CD8-positive, alpha-beta memory T cell (primary cell): ENCODE measurements at regions not wholly inside any gene's neighbourhood (a gene's known extent, or its start where the extent isn't known, plus 50 kb on each side); places are given as distances from the start of the nearest gene placed in this dataset.
"Not testable (repeated sequence)": the region's sequence is repeated elsewhere in the genome, so short reads cannot be mapped to it uniquely, and the experiment has no call there.

Experiments
- CTCF ChIA-PET: fragments of 350-600 bp; sonication (Branson Sonifier 250); formaldehyde crosslinking; loops from one replicate; lab custom pipeline; 2021; ENCODE audit warnings: antibody characterized with exemption; lab: Charles Lee
- POLR2A ChIA-PET: fragments of 350-600 bp; sonication (Branson Sonifier 250); formaldehyde crosslinking; loops from one replicate; lab custom pipeline; 2021; ENCODE audit warnings: antibody characterized with exemption; lab: Charles Lee
- DNase-seq, 5 donors: peaks; one replicate each; pipeline versions ENCODE4 v3.0.0 to v3.0.0-alpha.2; 2020 to 2022; ENCODE audit warnings: mixed read lengths in 1 of 5
- H3K27ac ChIP-seq: one replicate; pipeline ENCODE4 v1.7.0; 2013; ENCODE audit warnings: low read depth, mild to moderate bottlenecking, low read length, moderate library complexity
- H3K27me3 ChIP-seq: 2 replicates; pipeline ENCODE4 v1.7.0; 2013; ENCODE audit warnings: low read length, mild to moderate bottlenecking; ENCODE audit not compliant: insufficient read depth, poor library complexity, severe bottlenecking
- H3K36me3 ChIP-seq: 2 replicates; pipeline ENCODE4 v1.7.0; 2013; ENCODE audit warnings: mild to moderate bottlenecking, low read length, moderate library complexity; ENCODE audit not compliant: insufficient read depth
- H3K4me1 ChIP-seq: 2 replicates; pipeline ENCODE4 v1.7.0; 2013; ENCODE audit warnings: mild to moderate bottlenecking, low read length, moderate library complexity; ENCODE audit not compliant: insufficient read depth
- H3K4me3 ChIP-seq: 2 replicates; pipeline ENCODE4 v1.7.0; 2013; ENCODE audit warnings: mild to moderate bottlenecking, low read length
- H3K9me3 ChIP-seq: 2 replicates; pipeline ENCODE4 v1.7.0; 2013; ENCODE audit warnings: mild to moderate bottlenecking, low read length
- H3K27ac Mint-ChIP-seq, 8 donors: one replicate each; pipeline ENCODE4 v1.8.0; 2020 to 2021; ENCODE audit warnings: mixed read lengths in 8 of 8, mild to moderate bottlenecking in 6 of 8, inconsistent platforms in 3 of 8, moderate library complexity in 3 of 8
- H3K27me3 Mint-ChIP-seq, 2 donors: one replicate each; pipeline ENCODE4 v1.8.0; 2020 to 2021; ENCODE audit warnings: mixed read lengths in 2 of 2, mild to moderate bottlenecking in 1 of 2, moderate library complexity in 1 of 2
- H3K36me3 Mint-ChIP-seq, 3 donors: one replicate each; pipeline ENCODE4 v1.8.0; 2020 to 2021; ENCODE audit warnings: mixed read lengths in 3 of 3, inconsistent platforms in 1 of 3, mild to moderate bottlenecking in 1 of 3
- H3K4me1 Mint-ChIP-seq, 3 donors: one replicate each; pipeline ENCODE4 v1.8.0; 2020 to 2021; ENCODE audit warnings: mixed read lengths in 3 of 3, inconsistent platforms in 1 of 3, mild to moderate bottlenecking in 1 of 3
- H3K4me3 Mint-ChIP-seq, 7 donors: one replicate each; pipeline ENCODE4 v1.8.0; 2020 to 2021; ENCODE audit warnings: mixed read lengths in 7 of 7, mild to moderate bottlenecking in 6 of 7, moderate library complexity in 4 of 7, inconsistent platforms in 2 of 7
- H3K9me3 Mint-ChIP-seq, 5 donors: one replicate each; pipeline ENCODE4 v1.8.0; 2020 to 2022; ENCODE audit warnings: mixed read lengths in 5 of 5, mild to moderate bottlenecking in 3 of 5, moderate library complexity in 2 of 5, inconsistent platforms in 1 of 5

GRCh38 chr4:30543057-30543456, 177.1 kb upstream of the PCDH7 start:
- H3K27me3 Mint-ChIP-seq = no peaks in the 10 kb centered on the region
- Histone ChIP-seq H3K27me3 (no peaks in the 10 kb centered on the region), H3K36me3 (no peaks in the 10 kb centered on the region), H3K9me3 (no peaks in the 10 kb centered on the region), H3K27ac (no peak overlapping the region), H3K4me1 (no peaks in the 10 kb centered on the region), H3K4me3 (no peak overlapping the region)
- peaks cover 3 to 29% (median 10%) of the 10 kb centered on the region in 5 donors for H3K9me3 Mint-ChIP-seq
- H3K4me3 Mint-ChIP-seq = no peak overlapping the region
- no peak overlapping the region for H3K27ac Mint-ChIP-seq
- CTCF ChIA-PET = no interaction called here
- H3K36me3 Mint-ChIP-seq = no peaks in the 10 kb centered on the region
- no peaks in the 10 kb centered on the region for H3K4me1 Mint-ChIP-seq
- DNase-seq = no peak
- POLR2A ChIA-PET = no interaction called here

- ChIA-PET POLR2A (no interaction called here), CTCF (no interaction called here)
- no peak for DNase-seq
- Mint-ChIP-seq H3K36me3 (no peaks in the 10 kb centered on the region), H3K4me1 (no peaks in the 10 kb centered on the region), H3K27ac (no peak overlapping the region), H3K9me3 (peaks cover 2 to 26% (median 5%) of the 10 kb centered on the region in 5 donors), H3K27me3 (no peaks in the 10 kb centered on the region), H3K4me3 (no peak overlapping the region)
- H3K27me3 ChIP-seq = no peaks in the 10 kb centered on the region
- no peaks in the 10 kb centered on the region for H3K9me3 ChIP-seq
- no peak overlapping the region for H3K27ac ChIP-seq
- no peak overlapping the region for H3K4me3 ChIP-seq
- no peaks in the 10 kb centered on the region for H3K36me3 ChIP-seq
- no peaks in the 10 kb centered on the region for H3K4me1 ChIP-seq
These were observed 167.0 kb upstream of the PCDH7 start for GRCh38 chr4:30553151-30553550.

DNA sequence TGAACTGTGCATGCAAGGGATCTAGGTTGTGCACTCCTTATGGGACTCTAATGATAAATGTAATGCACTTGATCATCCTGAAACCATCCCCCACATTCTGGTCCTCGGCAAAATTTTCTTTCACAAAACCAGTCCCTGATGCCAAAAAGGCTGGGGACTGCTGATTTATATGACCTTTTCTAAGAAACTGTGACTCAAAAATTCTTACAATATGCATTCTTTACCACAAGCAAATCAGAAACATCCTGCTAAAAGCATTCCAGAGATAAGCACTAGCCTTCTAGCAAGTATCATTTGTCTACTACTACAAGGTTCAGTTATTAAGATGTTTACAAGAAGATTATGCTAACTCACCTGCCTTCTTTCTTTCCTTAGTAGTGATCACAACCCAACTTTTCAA, 166.5 kb upstream of the PCDH7 start:
- Mint-ChIP-seq H3K36me3 (no peaks in the 10 kb centered on the region), H3K27me3 (no peaks in the 10 kb centered on the region), H3K27ac (no peak overlapping the region), H3K9me3 (peaks cover 2 to 26% (median 5%) of the 10 kb centered on the region in 5 donors), H3K4me3 (no peak overlapping the region), H3K4me1 (no peaks in the 10 kb centered on the region)
- Histone ChIP-seq H3K4me1 (no peaks in the 10 kb centered on the region), H3K4me3 (no peak overlapping the region), H3K36me3 (no peaks in the 10 kb centered on the region), H3K9me3 (no peaks in the 10 kb centered on the region), H3K27ac (no peak overlapping the region), H3K27me3 (no peaks in the 10 kb centered on the region)
- ChIA-PET CTCF (no interaction called here), POLR2A (no interaction called here)
- DNase-seq = no peak

DNA sequence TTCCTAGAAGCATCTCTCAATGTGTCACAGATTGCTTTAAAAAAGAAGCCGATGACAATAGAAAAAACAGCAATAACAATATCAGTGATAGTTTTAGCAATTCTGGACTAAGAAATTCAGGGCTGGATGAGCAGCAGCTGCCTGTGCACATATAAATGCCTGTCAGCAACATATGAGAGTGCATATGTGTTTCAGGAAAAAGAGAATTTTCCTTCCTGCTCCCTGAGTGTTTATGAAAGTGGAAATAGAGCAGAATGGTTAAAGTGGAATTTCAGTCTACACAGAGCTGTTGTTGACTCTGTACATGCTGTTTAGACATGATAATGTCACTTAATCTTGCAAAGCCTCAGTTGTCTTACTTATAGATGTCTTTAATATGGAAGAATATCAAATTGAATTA, 164.4 kb upstream of the PCDH7 start:
- Histone ChIP-seq H3K27ac (no peak overlapping the region), H3K27me3 (no peaks in the 10 kb centered on the region), H3K4me1 (no peaks in the 10 kb centered on the region), H3K36me3 (no peaks in the 10 kb centered on the region), H3K4me3 (no peak overlapping the region), H3K9me3 (no peaks in the 10 kb centered on the region)
- Mint-ChIP-seq H3K4me3 (no peak overlapping the region), H3K4me1 (no peaks in the 10 kb centered on the region), H3K27ac (no peak overlapping the region), H3K36me3 (no peaks in the 10 kb centered on the region), H3K9me3 (peaks cover 0 to 35% (median 8%) of the 10 kb centered on the region in 5 donors), H3K27me3 (no peaks in the 10 kb centered on the region)
- DNase-seq = no peak
- ChIA-PET CTCF (no interaction called here), POLR2A (no interaction called here)

DNA sequence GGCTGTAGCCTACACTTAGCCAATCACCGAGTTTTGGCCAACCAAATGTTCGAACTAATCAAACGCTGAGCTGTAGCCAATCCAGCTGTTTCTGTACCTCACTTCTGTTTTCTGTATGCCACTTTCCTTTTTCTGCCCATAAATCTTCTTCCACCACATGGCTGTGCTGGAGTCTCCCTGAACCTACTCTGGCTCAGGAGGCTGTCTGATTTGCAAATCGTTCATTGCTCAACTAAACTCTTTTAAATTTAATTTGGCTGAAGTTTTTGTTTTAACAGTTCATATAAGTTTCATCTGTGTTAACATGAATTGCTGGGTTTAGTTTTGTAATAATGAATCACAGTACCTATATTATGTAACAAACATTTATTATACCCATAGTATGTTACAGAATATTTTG, 160.7 kb upstream of the PCDH7 start:
- Mint-ChIP-seq H3K27ac (no peak overlapping the region), H3K9me3 (peaks cover 5 to 56% (median 12%) of the 10 kb centered on the region in 5 donors), H3K4me1 (no peaks in the 10 kb centered on the region), H3K27me3 (no peaks in the 10 kb centered on the region), H3K4me3 (no peak overlapping the region), H3K36me3 (no peaks in the 10 kb centered on the region)
- H3K4me3 ChIP-seq = no peak overlapping the region
- DNase-seq = no peak
- no peaks in the 10 kb centered on the region for H3K9me3 ChIP-seq
- no peaks in the 10 kb centered on the region for H3K36me3 ChIP-seq
- H3K27ac ChIP-seq = no peak overlapping the region
- no peaks in the 10 kb centered on the region for H3K27me3 ChIP-seq
- ChIA-PET POLR2A (no interaction called here), CTCF (no interaction called here)
- no peaks in the 10 kb centered on the region for H3K4me1 ChIP-seq

GRCh38 chr4:30586850-30587249, 133.3 kb upstream of the PCDH7 start:
- Histone ChIP-seq H3K4me3 (no peak overlapping the region), H3K27ac (no peak overlapping the region), H3K36me3 (no peaks in the 10 kb centered on the region), H3K4me1 (no peaks in the 10 kb centered on the region), H3K9me3 (no peaks in the 10 kb centered on the region), H3K27me3 (no peaks in the 10 kb centered on the region)
- no peak for DNase-seq
- H3K4me1 Mint-ChIP-seq = no peaks in the 10 kb centered on the region
- H3K27ac Mint-ChIP-seq = no peak overlapping the region
- no peaks in the 10 kb centered on the region for H3K27me3 Mint-ChIP-seq
- H3K36me3 Mint-ChIP-seq = no peaks in the 10 kb centered on the region
- POLR2A ChIA-PET = no interaction called here
- H3K4me3 Mint-ChIP-seq = no peak overlapping the region
- peaks cover 5 to 18% (median 15%) of the 10 kb centered on the region in 5 donors for H3K9me3 Mint-ChIP-seq
- CTCF ChIA-PET = no interaction called here

GRCh38 chr4:30589669-30590068, 130.5 kb upstream of the PCDH7 start:
- H3K9me3 ChIP-seq, H3K4me3 ChIP-seq, H3K4me1 ChIP-seq, H3K36me3 Mint-ChIP-seq, H3K36me3 ChIP-seq, POLR2A ChIA-PET, DNase-seq, H3K4me1 Mint-ChIP-seq, H3K27ac Mint-ChIP-seq, H3K27me3 Mint-ChIP-seq, H3K4me3 Mint-ChIP-seq, CTCF ChIA-PET, H3K27me3 ChIP-seq, H3K27ac ChIP-seq: not testable (repeated sequence)
- peaks cover 7 to 16% (median 13%) of the 10 kb centered on the region in 5 donors for H3K9me3 Mint-ChIP-seq

- H3K27ac ChIP-seq = no peak overlapping the region
- H3K36me3 Mint-ChIP-seq = no peaks in the 10 kb centered on the region
- ChIA-PET CTCF (no interaction called here), POLR2A (no interaction called here)
- H3K27me3 Mint-ChIP-seq = no peaks in the 10 kb centered on the region
- no peaks in the 10 kb centered on the region for H3K9me3 ChIP-seq
- no peak overlapping the region for H3K4me3 ChIP-seq
- H3K9me3 Mint-ChIP-seq = peaks cover 0 to 36% (median 3%) of the 10 kb centered on the region in 5 donors
- H3K27me3 ChIP-seq = no peaks in the 10 kb centered on the region
- DNase-seq = no peak
- H3K36me3 ChIP-seq = no peaks in the 10 kb centered on the region
- H3K27ac Mint-ChIP-seq = no peak overlapping the region
- H3K4me1 Mint-ChIP-seq = no peaks in the 10 kb centered on the region
- no peak overlapping the region for H3K4me3 Mint-ChIP-seq
- no peaks in the 10 kb centered on the region for H3K4me1 ChIP-seq
These were observed 119.7 kb upstream of the PCDH7 start for GRCh38 chr4:30600246-30601017.
